AG09319 (cell line): ENCODE measurements at regions not wholly inside any gene's neighbourhood (a gene's known extent, or its start where the extent isn't known, plus 50 kb on each side); places are given as distances from the start of the nearest gene placed in this dataset.

Experiments used
- DNase-seq: peaks from one replicate; pipeline ENCODE4 v3.0.0-alpha.2; 2010; ENCODE audit warnings: low read depth; ENCODE audit errors: extremely low read depth
- TF ChIP-seq, protein P1 (sequence below): IDR thresholded peaks from 2 replicates; pipeline ENCODE4 v1.5.1; 2011; ENCODE audit warnings: low read depth, mild to moderate bottlenecking, inconsistent platforms, low read length, moderate library complexity

DNA sequence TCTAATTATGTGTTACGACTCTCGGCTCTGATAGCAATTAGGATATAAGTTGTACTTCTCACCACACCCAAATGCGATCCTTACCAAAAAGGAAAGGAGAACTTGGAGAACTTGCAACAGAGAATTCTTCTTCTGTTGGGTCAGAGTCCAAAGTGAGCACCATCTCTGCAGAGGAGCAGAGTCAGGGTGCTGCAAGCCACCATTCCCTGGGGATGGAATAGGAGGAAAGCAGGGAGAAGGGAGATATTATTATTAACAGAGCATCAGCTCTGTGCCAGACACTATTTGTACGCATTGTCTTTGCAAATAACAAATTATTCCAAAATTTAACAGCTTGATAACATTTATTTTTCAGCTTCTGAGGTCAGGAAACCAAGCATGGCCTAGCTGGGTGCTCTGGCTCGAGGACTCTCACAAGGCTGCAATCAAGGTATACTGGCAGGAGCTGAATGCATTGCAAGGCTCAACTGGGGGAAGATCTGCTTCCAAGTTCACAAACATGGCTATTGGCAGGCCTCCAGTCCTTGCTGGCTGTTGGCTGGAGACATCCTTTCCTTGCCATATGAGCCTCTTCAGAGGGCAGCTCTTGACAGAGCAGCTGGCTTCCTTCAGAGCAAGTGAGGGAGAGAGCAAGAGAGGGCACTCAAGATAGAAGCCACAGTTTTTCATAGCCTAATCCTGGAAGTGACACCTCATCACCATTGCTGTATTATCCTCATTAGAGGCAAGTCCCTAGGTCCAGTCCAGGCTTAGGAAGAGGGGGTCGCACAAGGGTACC is 296.2 kb upstream of the CDH5 start:
- TF ChIP-seq, protein P1, sequence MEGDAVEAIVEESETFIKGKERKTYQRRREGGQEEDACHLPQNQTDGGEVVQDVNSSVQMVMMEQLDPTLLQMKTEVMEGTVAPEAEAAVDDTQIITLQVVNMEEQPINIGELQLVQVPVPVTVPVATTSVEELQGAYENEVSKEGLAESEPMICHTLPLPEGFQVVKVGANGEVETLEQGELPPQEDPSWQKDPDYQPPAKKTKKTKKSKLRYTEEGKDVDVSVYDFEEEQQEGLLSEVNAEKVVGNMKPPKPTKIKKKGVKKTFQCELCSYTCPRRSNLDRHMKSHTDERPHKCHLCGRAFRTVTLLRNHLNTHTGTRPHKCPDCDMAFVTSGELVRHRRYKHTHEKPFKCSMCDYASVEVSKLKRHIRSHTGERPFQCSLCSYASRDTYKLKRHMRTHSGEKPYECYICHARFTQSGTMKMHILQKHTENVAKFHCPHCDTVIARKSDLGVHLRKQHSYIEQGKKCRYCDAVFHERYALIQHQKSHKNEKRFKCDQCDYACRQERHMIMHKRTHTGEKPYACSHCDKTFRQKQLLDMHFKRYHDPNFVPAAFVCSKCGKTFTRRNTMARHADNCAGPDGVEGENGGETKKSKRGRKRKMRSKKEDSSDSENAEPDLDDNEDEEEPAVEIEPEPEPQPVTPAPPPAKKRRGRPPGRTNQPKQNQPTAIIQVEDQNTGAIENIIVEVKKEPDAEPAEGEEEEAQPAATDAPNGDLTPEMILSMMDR = no peak
- peak; percentile 55 for DNase-seq

DNA sequence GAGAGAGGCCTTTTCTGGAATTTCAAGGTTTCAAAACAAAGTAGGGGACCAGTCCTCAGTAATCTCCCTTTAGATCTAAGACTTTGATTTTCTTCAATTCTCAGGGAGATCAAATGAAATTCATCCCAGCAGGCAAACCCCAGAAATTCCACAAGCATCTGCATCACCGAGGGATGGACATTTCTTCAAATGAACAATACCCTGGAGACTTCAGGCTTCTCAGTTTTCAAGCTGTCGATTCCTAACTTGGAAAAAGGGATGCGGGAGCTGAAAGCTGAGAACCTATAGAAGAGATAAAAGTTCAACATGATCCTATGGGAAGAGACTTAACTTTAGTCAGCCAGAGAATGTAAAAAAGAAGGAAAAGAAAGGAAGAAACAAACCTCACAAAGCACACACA is 296.9 kb upstream of the CDH5 start:
- TF ChIP-seq, protein P1 = no peak
- DNase-seq = no peak

DNA sequence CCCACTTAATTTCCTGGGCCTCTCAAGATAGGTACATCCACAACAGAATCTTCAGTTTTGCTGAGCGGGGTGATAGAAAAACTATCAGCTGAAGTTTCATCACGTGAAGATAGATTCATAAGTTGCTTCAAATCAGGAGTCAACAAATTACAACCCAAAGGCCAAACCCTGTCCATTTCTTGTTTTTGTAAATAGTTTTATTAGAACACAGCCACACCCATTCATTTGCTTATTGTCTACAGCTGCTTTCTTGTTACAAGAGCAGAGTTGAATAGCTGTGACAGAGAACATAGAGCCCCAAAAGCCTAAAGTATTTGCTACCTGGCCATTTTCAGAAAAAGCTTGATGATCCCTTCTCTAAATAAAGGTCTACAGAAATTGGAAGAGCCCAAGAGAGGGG is 300.1 kb upstream of the CDH5 start:
- TF ChIP-seq, protein P1 = no peak
- DNase-seq = no peak

DNA sequence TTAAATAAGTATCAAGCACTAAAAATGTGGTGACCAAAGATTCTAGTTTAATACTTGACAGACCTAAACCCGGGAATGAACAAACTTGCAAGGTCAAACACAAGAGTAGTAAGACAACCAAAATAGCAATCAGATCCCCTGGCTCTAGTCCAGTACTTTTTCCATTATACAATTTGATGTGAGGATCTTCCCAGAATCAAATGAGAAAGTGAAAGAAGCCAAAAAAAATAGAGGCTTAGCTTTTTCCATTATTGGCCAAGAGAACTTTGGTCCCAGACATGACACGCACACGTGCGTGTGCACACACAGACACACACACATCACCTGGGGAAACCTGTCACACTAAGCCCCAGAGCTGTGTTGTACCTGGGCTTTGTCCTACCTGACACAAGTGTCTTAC is 300.6 kb upstream of the CDH5 start:
- no peak for DNase-seq
- TF ChIP-seq, protein P1 = no peak

DNA sequence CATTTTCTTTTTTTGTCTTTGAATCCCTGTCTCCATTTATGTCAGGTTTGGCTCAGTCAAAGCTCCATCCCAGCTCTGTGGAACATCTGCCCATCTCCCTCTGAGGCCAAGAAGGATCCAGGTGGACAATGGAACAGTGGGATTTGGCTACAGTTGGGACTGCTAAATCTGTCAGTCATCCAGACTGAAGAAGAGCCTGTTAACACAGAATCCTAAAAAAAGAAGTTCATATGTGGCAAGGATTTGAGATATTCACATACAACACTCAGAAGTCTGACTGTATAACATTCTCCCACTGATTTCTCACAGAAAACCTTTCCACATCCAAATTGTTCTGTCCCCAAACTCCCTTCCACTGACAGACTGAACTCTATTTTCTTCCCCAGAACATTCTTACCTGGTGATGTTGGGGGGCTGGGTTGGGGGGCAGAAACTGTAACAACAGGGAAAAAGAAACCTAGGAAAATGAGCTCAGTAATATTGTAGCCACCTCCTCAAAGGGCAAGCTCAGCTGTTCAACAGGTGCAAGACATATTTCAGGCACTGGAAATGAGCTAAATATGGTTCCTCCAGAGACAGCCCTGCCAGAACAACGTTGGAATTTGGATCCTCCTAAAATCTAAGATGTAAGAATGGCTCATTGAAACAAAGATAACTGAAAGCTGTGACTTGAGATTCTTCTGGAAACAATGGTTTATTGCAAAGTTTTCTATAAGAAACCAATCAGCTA is 301.5 kb upstream of the CDH5 start:
- DNase-seq = no peak
- TF ChIP-seq, protein P1 = no peak

DNA sequence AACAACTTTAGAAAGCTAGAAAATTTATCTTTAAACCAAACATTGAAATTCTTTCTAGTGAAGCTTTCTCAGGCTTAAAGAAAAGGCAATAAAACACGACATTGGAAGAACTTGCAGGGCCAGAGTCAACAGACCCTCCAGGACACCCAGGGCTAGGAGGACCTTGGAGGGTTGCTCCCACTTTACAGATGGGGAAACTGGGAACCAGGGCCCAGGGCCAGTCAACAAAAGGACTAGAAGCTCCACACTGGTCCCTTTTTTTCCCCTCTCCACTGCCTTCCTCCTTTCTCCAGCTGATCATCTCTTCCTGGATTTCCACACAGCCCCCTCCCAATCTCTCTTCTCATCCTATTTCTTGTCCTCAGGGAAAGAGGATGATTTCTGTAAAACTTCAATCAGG is 307.7 kb upstream of the CDH5 start:
- TF ChIP-seq, protein P1 = no peak
- DNase-seq = no peak

DNA sequence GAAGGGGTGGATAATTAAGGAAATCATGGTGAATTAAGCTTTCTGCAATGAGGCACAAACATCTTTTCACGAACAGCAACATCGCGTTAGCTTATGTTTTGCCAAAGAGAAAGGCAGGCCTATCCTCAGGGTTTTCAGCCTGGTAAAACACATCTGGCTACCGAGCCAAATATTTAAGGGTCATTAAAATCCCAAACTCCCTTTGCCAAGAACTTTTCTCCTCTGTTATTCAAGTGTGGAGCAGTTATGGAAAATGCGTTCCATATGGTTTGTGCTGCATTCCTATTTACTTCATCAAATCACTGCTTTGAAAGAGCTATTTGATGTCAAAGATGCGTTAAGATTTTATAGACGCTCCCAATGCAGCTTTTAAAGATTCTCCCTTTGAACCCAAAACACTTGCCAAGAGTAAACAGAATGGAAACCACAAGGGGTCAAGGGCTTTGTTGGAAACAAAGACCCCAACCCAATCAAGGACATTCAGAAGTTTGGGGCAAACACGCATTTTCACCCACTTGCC is 308.3 kb upstream of the CDH5 start:
- TF ChIP-seq, protein P1 = no peak
- peak; percentile 77 for DNase-seq
